COLO668 (cell line): ENCODE measurements at regions not wholly inside any gene's neighbourhood (a gene's known extent, or its start where the extent isn't known, plus 50 kb on each side); places are given as distances from the start of the nearest gene placed in this dataset.
A peak's percentile ranks its signal among the peaks of the same experiment; 100 is the strongest.

Experiments
- DNase-seq: peaks from one replicate; lab custom pipeline; 2025; ENCODE audit not compliant: unreplicated experiment; lab: John Stamatoyannopoulos, UW

- DNase-seq, result no peak
These were observed 91.2 kb upstream of the FAM47C start for GRCh38 chrX:36916941-36917340.

- DNase-seq, result no peak
These were observed 80.5 kb upstream of the FAM47C start for GRCh38 chrX:36927712-36928111.

GRCh38 chrX:36930491-36930890, 77.7 kb upstream of the FAM47C start:
- DNase-seq, result no peak

GRCh38 chrX:36947214-36947613, 61.0 kb upstream of the FAM47C start:
- DNase-seq, result no peak

GRCh38 chrX:36950495-36951253, 57.5 kb upstream of the FAM47C start:
- no peak for DNase-seq

- DNase-seq, result peak; percentile 18
These were observed 50.5 kb upstream of the FAM47C start for GRCh38 chrX:36957425-36958328.
